ENCODE measurements at regions not wholly inside any gene's neighbourhood (a gene's known extent, or its start where the extent isn't known, plus 50 kb on each side); places are given as distances from the start of the nearest gene placed in this dataset.

DNA sequence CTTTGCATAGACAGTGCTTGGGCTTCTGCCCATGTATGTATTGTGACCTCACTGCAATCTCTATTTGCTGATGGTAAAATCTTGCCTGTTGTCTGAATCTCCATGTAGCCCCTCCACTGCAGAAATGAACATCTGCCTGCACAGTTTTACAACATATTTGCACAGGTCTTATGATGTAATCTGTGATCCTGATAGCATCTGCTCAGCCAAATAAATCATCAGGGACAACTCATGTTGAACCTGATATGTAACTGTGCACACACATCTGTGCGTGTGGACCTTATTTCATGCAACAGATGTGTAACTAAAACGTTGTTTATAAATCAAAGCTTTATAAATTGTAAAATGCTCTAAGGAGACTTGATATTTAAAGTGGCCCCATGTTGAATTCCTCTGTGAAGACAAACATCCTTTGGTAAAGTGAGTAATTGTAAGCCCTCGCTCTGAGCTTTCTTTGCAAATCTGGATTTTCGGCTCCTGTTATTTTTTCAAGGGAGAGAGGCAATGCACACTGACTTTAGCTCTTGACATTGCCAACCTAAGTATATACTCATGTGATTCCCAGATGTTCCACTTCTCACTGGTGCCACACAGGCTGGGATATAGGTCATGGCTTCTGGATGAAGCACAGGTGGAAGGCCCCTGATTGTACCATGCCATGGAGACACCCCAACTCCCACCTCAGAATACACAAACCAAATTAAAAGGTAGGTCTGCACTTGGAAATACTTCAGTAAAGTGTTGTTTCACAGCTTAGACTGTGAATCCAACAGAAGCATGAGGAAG lies 371.3 kb downstream of the GRIN2B start:
- no peak for DNase-seq
- Histone ChIP-seq H3K36me3 (ENCODE audit: control insufficient read depth in 4 of 4, insufficient read depth in 4 of 4, low read length in 4 of 4) (no peaks in the 10 kb centered on the region), H3K4me1 (ENCODE audit: control insufficient read depth in 5 of 5, insufficient read depth in 5 of 5, low read length in 5 of 5) (no peaks in the 10 kb centered on the region), H3K9me3 (ENCODE audit: control insufficient read depth in 4 of 4, insufficient read depth in 3 of 4, low read length in 3 of 4) (peaks cover 0 to 3% (median 1%) of the 10 kb centered on the region in 4 donors), H3K27me3 (ENCODE audit: control insufficient read depth in 3 of 3, insufficient read depth in 3 of 3, low read length in 2 of 3) (no peaks in the 10 kb centered on the region), H3K4me3 (no peak overlapping the region), H3K27ac (ENCODE audit: low read depth in 1 of 2, low read length in 1 of 2) (no peak overlapping the region), H3K9ac (ENCODE audit: insufficient read depth in 1 of 2, low read length in 2 of 2) (no peak overlapping the region)
- TF ChIP-seq CTCF (IDR thresholded peaks at IDR 0.05; ENCODE audit: control extremely low read depth, extremely low read depth): no peak
- 70 to 84% methylated on average over 4 of the region's 4 CpGs for WGBS, 2 donors
- ATAC-seq (ENCODE audit: insufficient read depth, low FRiP score): no peak

GRCh38 chr12:13606290-13606689 lies 375.1 kb downstream of the GRIN2B start:
- Histone ChIP-seq H3K36me3 (ENCODE audit: control insufficient read depth in 4 of 4, insufficient read depth in 4 of 4, low read length in 4 of 4) (no peaks in the 10 kb centered on the region), H3K4me1 (ENCODE audit: control insufficient read depth in 5 of 5, insufficient read depth in 5 of 5, low read length in 5 of 5) (no peaks in the 10 kb centered on the region), H3K27me3 (ENCODE audit: control insufficient read depth in 3 of 3, insufficient read depth in 3 of 3, low read length in 2 of 3) (no peaks in the 10 kb centered on the region), H3K9me3 (ENCODE audit: control insufficient read depth in 4 of 4, insufficient read depth in 3 of 4, low read length in 3 of 4) (peaks cover 0 to 5% (median 1%) of the 10 kb centered on the region in 4 donors), H3K27ac (ENCODE audit: low read depth in 1 of 2, low read length in 1 of 2) (no peak overlapping the region), H3K4me3 (no peak overlapping the region), H3K9ac (ENCODE audit: insufficient read depth in 1 of 2, low read length in 2 of 2) (no peak overlapping the region)
- no peak for ATAC-seq (ENCODE audit: insufficient read depth, low FRiP score)
- no peak for DNase-seq
- no peak for TF ChIP-seq CTCF (IDR thresholded peaks at IDR 0.05; ENCODE audit: control extremely low read depth, extremely low read depth)
- WGBS, 2 donors: 53 to 61% methylated on average over 4 of the region's 4 CpGs

DNA sequence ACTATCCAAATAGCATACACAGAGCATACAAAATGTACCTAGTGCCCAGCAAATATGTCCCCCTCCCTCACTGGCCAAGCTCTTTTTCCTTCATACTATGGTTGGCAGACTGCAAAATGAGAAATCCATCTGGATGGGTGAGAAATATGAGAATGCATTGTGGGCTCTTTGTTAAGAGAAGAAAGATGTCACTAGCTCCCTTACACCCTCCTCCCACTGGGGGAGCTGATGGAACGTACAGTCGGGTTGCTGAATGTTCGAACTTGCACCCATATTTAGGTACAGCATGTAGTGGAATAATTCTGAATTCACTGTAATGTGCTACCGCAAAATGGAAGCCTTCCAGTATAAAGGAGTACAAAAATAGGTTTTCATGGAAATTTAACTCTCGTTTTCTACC lies 377.4 kb downstream of the GRIN2B start:
- WGBS, 2 donors: 85 to 90% methylated on average over 5 of the region's 5 CpGs
- no peak for TF ChIP-seq CTCF (IDR thresholded peaks at IDR 0.05; ENCODE audit: control extremely low read depth, extremely low read depth)

More for the DNA sequence above, 377.4 kb downstream of the GRIN2B start:
- no peaks in the 10 kb centered on the region for H3K36me3 ChIP-seq (ENCODE audit: control insufficient read depth in 4 of 4, insufficient read depth in 4 of 4, low read length in 4 of 4)
- H3K4me1 ChIP-seq (ENCODE audit: control insufficient read depth in 5 of 5, insufficient read depth in 5 of 5, low read length in 5 of 5): no peaks in the 10 kb centered on the region
- no peak for ATAC-seq (ENCODE audit: insufficient read depth, low FRiP score)
- H3K27ac ChIP-seq (ENCODE audit: low read depth in 1 of 2, low read length in 1 of 2): no peak overlapping the region
- H3K4me3 ChIP-seq: no peak overlapping the region
- no peak for DNase-seq
- peaks cover 0 to 6% (median 1%) of the 10 kb centered on the region in 4 donors for H3K9me3 ChIP-seq (ENCODE audit: control insufficient read depth in 4 of 4, insufficient read depth in 3 of 4, low read length in 3 of 4)
- H3K9ac ChIP-seq (ENCODE audit: insufficient read depth in 1 of 2, low read length in 2 of 2): no peak overlapping the region
- H3K27me3 ChIP-seq (ENCODE audit: control insufficient read depth in 3 of 3, insufficient read depth in 3 of 3, low read length in 2 of 3): no peaks in the 10 kb centered on the region
